GM21619 (cell line): ENCODE measurements at regions not wholly inside any gene's neighbourhood (a gene's known extent, or its start where the extent isn't known, plus 50 kb on each side); places are given as distances from the start of the nearest gene placed in this dataset.
"Not testable (repeated sequence)": the region's sequence is repeated elsewhere in the genome, so short reads cannot be mapped to it uniquely, and the experiment has no call there.

Source experiments
- ATAC-seq: cut with Tn5 transposase; IDR thresholded peaks from one replicate; pipeline ENCODE4 v1.9.1; 2021; ENCODE audit not compliant: unreplicated experiment

- ATAC-seq = not testable (repeated sequence)
Measured at GRCh38 chr3:144023543-144023942, 51.9 kb downstream of the DIPK2A start.

- ATAC-seq = peak; percentile 85
Measured at GRCh38 chr3:144028798-144029411, 57.3 kb downstream of the DIPK2A start.

- no peak for ATAC-seq
Measured at GRCh38 chr3:144029769-144030168, 58.1 kb downstream of the DIPK2A start.

GRCh38 chr3:144031938-144032337, 60.3 kb downstream of the DIPK2A start:
- ATAC-seq = no peak

- peak; percentile 74 for ATAC-seq
Measured at GRCh38 chr3:144032531-144033239, 61.1 kb downstream of the DIPK2A start.

- no peak for ATAC-seq
Measured at GRCh38 chr3:144033240-144033589, 61.6 kb downstream of the DIPK2A start.

- no peak for ATAC-seq
Measured at GRCh38 chr3:144033863-144034262, 62.2 kb downstream of the DIPK2A start.

GRCh38 chr3:144034715-144035290, 63.2 kb downstream of the DIPK2A start:
- no peak for ATAC-seq

GRCh38 chr3:144036498-144036897, 64.9 kb downstream of the DIPK2A start:
- no peak for ATAC-seq

GRCh38 chr3:144039661-144040060, 68.0 kb downstream of the DIPK2A start:
- peak; percentile 47 for ATAC-seq

- ATAC-seq = no peak
Measured at GRCh38 chr3:144041960-144042556, 70.4 kb downstream of the DIPK2A start.

- no peak for ATAC-seq
Measured at GRCh38 chr3:144045766-144046165, 74.1 kb downstream of the DIPK2A start.

GRCh38 chr3:144049374-144049773, 77.8 kb downstream of the DIPK2A start:
- ATAC-seq = no peak

GRCh38 chr3:144051211-144051610, 79.6 kb downstream of the DIPK2A start:
- ATAC-seq = no peak

- no peak for ATAC-seq
Measured at GRCh38 chr3:144052275-144052674, 80.7 kb downstream of the DIPK2A start.

- ATAC-seq = no peak
Measured at GRCh38 chr3:144053121-144053520, 81.5 kb downstream of the DIPK2A start.

- no peak for ATAC-seq
Measured at GRCh38 chr3:144054766-144055165, 83.1 kb downstream of the DIPK2A start.

GRCh38 chr3:144055604-144056003, 84.0 kb downstream of the DIPK2A start:
- ATAC-seq = no peak

- ATAC-seq = peak; percentile 60
Measured at GRCh38 chr3:144058713-144059112, 87.1 kb downstream of the DIPK2A start.

- no peak for ATAC-seq
Measured at GRCh38 chr3:144059481-144059880, 87.9 kb downstream of the DIPK2A start.

- ATAC-seq = no peak
Measured at GRCh38 chr3:144060881-144061280, 89.3 kb downstream of the DIPK2A start.

- ATAC-seq = no peak
Measured at GRCh38 chr3:144063306-144063705, 91.7 kb downstream of the DIPK2A start.
